Fibroblast of lung (primary cell): ENCODE measurements at regions not wholly inside any gene's neighbourhood (a gene's known extent, or its start where the extent isn't known, plus 50 kb on each side); places are given as distances from the start of the nearest gene placed in this dataset.

Experiments used
- DNase-seq, 2 donors: peaks; one replicate each; pipeline versions ENCODE4 v3.0.0 to v3.0.0-alpha.2; 2010; ENCODE audit warnings: low read depth in 2 of 2
- H2AFZ ChIP-seq: 2 replicates; pipeline ENCODE4 v1.5.1; 2012; ENCODE audit warnings: low read length, control low read depth, inconsistent platforms
- H3K27ac ChIP-seq: 2 replicates; pipeline ENCODE4 v1.5.1; 2011; ENCODE audit warnings: low read length, control low read depth; ENCODE audit not compliant: insufficient read depth
- H3K27me3 ChIP-seq: 2 replicates; pipeline ENCODE4 v1.5.1; 2011; ENCODE audit warnings: mild to moderate bottlenecking, low read length; ENCODE audit not compliant: control insufficient read depth, insufficient read depth
- H3K36me3 ChIP-seq: 2 replicates; pipeline ENCODE4 v1.5.1; 2011; ENCODE audit warnings: low read length; ENCODE audit not compliant: control insufficient read depth, insufficient read depth
- H3K4me1 ChIP-seq: 2 replicates; pipeline ENCODE4 v1.5.1; 2011; ENCODE audit warnings: low read length; ENCODE audit not compliant: control insufficient read depth, insufficient read depth; ENCODE audit errors: extremely low read depth
- H3K4me2 ChIP-seq: 2 replicates; pipeline ENCODE4 v1.5.1; 2011; ENCODE audit warnings: low read length, control low read depth; ENCODE audit not compliant: insufficient read depth; ENCODE audit errors: extremely low read depth
- H3K4me3 ChIP-seq, 4 experiments: fragments of 200-600 bp in 1 of 4; sonication (generic) in 1 of 4; replicated peaks in 1 of 4; 2 replicates each; pipeline ENCODE4 v1.5.1; 2011 to 2016; ENCODE audit warnings: low read length in 4 of 4, low read depth in 3 of 4, mild to moderate bottlenecking in 3 of 4, control low read depth in 2 of 4, inconsistent platforms in 1 of 4, mixed read lengths in 1 of 4; ENCODE audit not compliant: insufficient read depth in 1 of 4; ENCODE audit errors: control extremely low read depth in 1 of 4
- H3K79me2 ChIP-seq: 2 replicates; pipeline ENCODE4 v1.5.1; 2012; ENCODE audit warnings: mild to moderate bottlenecking, low read length, inconsistent platforms; ENCODE audit not compliant: control insufficient read depth, insufficient read depth
- H3K9ac ChIP-seq: 2 replicates; pipeline ENCODE4 v1.5.1; 2011; ENCODE audit warnings: mild to moderate bottlenecking, low read length, control low read depth; ENCODE audit not compliant: insufficient read depth
- H3K9me3 ChIP-seq: 2 replicates; pipeline ENCODE4 v1.5.1; 2012; ENCODE audit warnings: low read depth, low read length; ENCODE audit not compliant: control insufficient read depth, insufficient read depth
- H4K20me1 ChIP-seq: 2 replicates; pipeline ENCODE4 v1.5.1; 2011; ENCODE audit warnings: low read length; ENCODE audit not compliant: control insufficient read depth, insufficient read depth; ENCODE audit errors: extremely low read depth
- CTCF ChIP-seq, 2 donors: IDR thresholded peaks in 1 of 2; conservative IDR thresholded peaks in 1 of 2; 1 replicate in 1 of 2; 2 replicates in 1 of 2; pipeline ENCODE4 v1.5.1; 2011 to 2012; ENCODE audit warnings: low read length in 2 of 2, control low read depth in 1 of 2, inconsistent platforms in 1 of 2, low read depth in 1 of 2, mild to moderate bottlenecking in 1 of 2
- EZH2 ChIP-seq: IDR thresholded peaks from 2 replicates; pipeline ENCODE4 v1.5.1; 2012; ENCODE audit warnings: low read length, control low read depth, mild to moderate bottlenecking; ENCODE audit errors: missing control alignments

GRCh38 chr5:114310666-114311065 is 51.2 kb upstream of the KCNN2 start:
- no peaks in the 10 kb centered on the region for H3K79me2 ChIP-seq
- no peaks in the 10 kb centered on the region for H3K9me3 ChIP-seq
- H3K27ac ChIP-seq, result no peak overlapping the region
- no peak overlapping the region for H3K4me3 ChIP-seq
- no peaks in the 10 kb centered on the region for H3K27me3 ChIP-seq
- no peak overlapping the region for H3K4me2 ChIP-seq
- no peak for DNase-seq
- H2AFZ ChIP-seq, result no peak overlapping the region
- no peak for TF ChIP-seq CTCF (conservative IDR thresholded peaks at IDR 0.05 in 1 of 2, IDR thresholded peaks at IDR 0.05 in 1 of 2; ENCODE audit: low read depth in 1 of 2, low read length in 2 of 2)
- no peak for TF ChIP-seq EZH2
- H4K20me1 ChIP-seq, result no peaks in the 10 kb centered on the region
- H3K9ac ChIP-seq, result no peak overlapping the region
- no peaks in the 10 kb centered on the region for H3K4me1 ChIP-seq
- no peaks in the 10 kb centered on the region for H3K36me3 ChIP-seq

GRCh38 chr5:114311281-114311680 is 50.6 kb upstream of the KCNN2 start:
- TF ChIP-seq EZH2 (no peak), CTCF (conservative IDR thresholded peaks at IDR 0.05 in 1 of 2, IDR thresholded peaks at IDR 0.05 in 1 of 2; ENCODE audit: low read depth in 1 of 2, low read length in 2 of 2) (no peak)
- H3K9ac ChIP-seq, result no peak overlapping the region

GRCh38 chr5:114311968-114312367 is 49.9 kb upstream of the KCNN2 start:
- Histone ChIP-seq H2AFZ (no peak overlapping the region), H3K36me3 (no peaks in the 10 kb centered on the region), H3K27me3 (no peaks in the 10 kb centered on the region), H3K4me1 (no peaks in the 10 kb centered on the region), H3K4me3 (no peak overlapping the region), H3K9ac (no peak overlapping the region), H3K27ac (no peak overlapping the region), H4K20me1 (no peaks in the 10 kb centered on the region), H3K4me2 (no peak overlapping the region), H3K79me2 (no peaks in the 10 kb centered on the region), H3K9me3 (no peaks in the 10 kb centered on the region)
- TF ChIP-seq CTCF (conservative IDR thresholded peaks at IDR 0.05 in 1 of 2, IDR thresholded peaks at IDR 0.05 in 1 of 2; ENCODE audit: low read depth in 1 of 2, low read length in 2 of 2), result no peak
- no peak for TF ChIP-seq EZH2
- DNase-seq, result no peak

More at GRCh38 chr5:114311281-114311680, 50.6 kb upstream of the KCNN2 start:
- Histone ChIP-seq H3K79me2 (no peaks in the 10 kb centered on the region), H2AFZ (no peak overlapping the region), H3K27me3 (no peaks in the 10 kb centered on the region), H3K9me3 (no peaks in the 10 kb centered on the region), H4K20me1 (no peaks in the 10 kb centered on the region), H3K4me3 (no peak overlapping the region), H3K27ac (no peak overlapping the region), H3K4me2 (no peak overlapping the region), H3K4me1 (no peaks in the 10 kb centered on the region), H3K36me3 (no peaks in the 10 kb centered on the region)
- no peak for DNase-seq
